DOHH2 (cell line): ENCODE measurements at regions not wholly inside any gene's neighbourhood (a gene's known extent, or its start where the extent isn't known, plus 50 kb on each side); places are given as distances from the start of the nearest gene placed in this dataset.

Source experiments
- EZH2phosphoT487 ChIP-seq: fragments of 200-600 bp; sonication (generic); IDR thresholded peaks from 2 replicates; pipeline ENCODE4 v1.6.1; 2017; ENCODE audit warnings: borderline replicate concordance, mild to moderate bottlenecking, antibody characterized with exemption, low read length, moderate library complexity, mixed read lengths
- TF ChIP-seq, protein P1 (sequence below): fragments of 200-600 bp; sonication (generic); IDR thresholded peaks from one replicate; pipeline ENCODE4 v1.5.1; 2014; ENCODE audit warnings: antibody characterized with exemption, mild to moderate bottlenecking, low read depth, low read length; ENCODE audit not compliant: poor library complexity, severe bottlenecking

- TF ChIP-seq, protein P1, sequence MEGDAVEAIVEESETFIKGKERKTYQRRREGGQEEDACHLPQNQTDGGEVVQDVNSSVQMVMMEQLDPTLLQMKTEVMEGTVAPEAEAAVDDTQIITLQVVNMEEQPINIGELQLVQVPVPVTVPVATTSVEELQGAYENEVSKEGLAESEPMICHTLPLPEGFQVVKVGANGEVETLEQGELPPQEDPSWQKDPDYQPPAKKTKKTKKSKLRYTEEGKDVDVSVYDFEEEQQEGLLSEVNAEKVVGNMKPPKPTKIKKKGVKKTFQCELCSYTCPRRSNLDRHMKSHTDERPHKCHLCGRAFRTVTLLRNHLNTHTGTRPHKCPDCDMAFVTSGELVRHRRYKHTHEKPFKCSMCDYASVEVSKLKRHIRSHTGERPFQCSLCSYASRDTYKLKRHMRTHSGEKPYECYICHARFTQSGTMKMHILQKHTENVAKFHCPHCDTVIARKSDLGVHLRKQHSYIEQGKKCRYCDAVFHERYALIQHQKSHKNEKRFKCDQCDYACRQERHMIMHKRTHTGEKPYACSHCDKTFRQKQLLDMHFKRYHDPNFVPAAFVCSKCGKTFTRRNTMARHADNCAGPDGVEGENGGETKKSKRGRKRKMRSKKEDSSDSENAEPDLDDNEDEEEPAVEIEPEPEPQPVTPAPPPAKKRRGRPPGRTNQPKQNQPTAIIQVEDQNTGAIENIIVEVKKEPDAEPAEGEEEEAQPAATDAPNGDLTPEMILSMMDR, result no peak
- no peak for TF ChIP-seq EZH2phosphoT487
These were observed 155.4 kb upstream of the SPRED2 start for GRCh38 chr2:65587779-65588178.
